A549 (cell line): ENCODE measurements at regions not wholly inside any gene's neighbourhood (a gene's known extent, or its start where the extent isn't known, plus 50 kb on each side); places are given as distances from the start of the nearest gene placed in this dataset.

Experiments used
- BHLHE40 ChIP-seq: IDR thresholded peaks from 2 replicates; pipeline ENCODE4 v1.6.1; 2012; ENCODE audit warnings: low read depth, low read length, inconsistent platforms
- CHD4 ChIP-seq: fragments of 200-600 bp; sonication (generic); IDR thresholded peaks from 2 replicates; pipeline ENCODE4 v1.6.1; 2016; ENCODE audit warnings: antibody characterized with exemption, mild to moderate bottlenecking, borderline replicate concordance
- HDAC2 ChIP-seq: fragments of 200-600 bp; sonication (generic); IDR thresholded peaks from 2 replicates; pipeline ENCODE4 v1.6.1; 2016
- POLR2A ChIP-seq: IDR thresholded peaks from 2 replicates; pipeline ENCODE4 v1.6.1; 2012; ENCODE audit warnings: mild to moderate bottlenecking, low read length
- RAD21 ChIP-seq, 2 experiments: fragments of >200 bp in 1 of 2; sonication (Bioruptor Twin) in 1 of 2; formaldehyde crosslinking in 1 of 2; IDR thresholded peaks in 1 of 2; conservative IDR thresholded peaks in 1 of 2; 2 replicates in 1 of 2; 3 replicates in 1 of 2; pipeline ENCODE4 v1.6.1; 2012 to 2018; ENCODE audit warnings: inconsistent platforms in 1 of 2
- RNF2 ChIP-seq: fragments of 200-600 bp; sonication (generic); IDR thresholded peaks from 2 replicates; pipeline ENCODE4 v1.6.1; 2016; ENCODE audit warnings: low read depth, mild to moderate bottlenecking, antibody characterized with exemption, moderate library complexity, borderline replicate concordance
- SMC3 ChIP-seq: fragments of >200 bp; sonication (Bioruptor Twin); formaldehyde crosslinking; IDR thresholded peaks from 3 replicates; pipeline ENCODE4 v1.6.1; 2018; ENCODE audit warnings: inconsistent platforms
- USF2 ChIP-seq: fragments of 450-650 bp; IDR thresholded peaks from 2 replicates; pipeline ENCODE4 v1.6.1; 2014; ENCODE audit warnings: antibody characterized with exemption
- TF ChIP-seq, protein P1 (sequence below): fragments of >200 bp; sonication (Bioruptor Twin); formaldehyde crosslinking; IDR thresholded peaks from 3 replicates; pipeline ENCODE4 v1.5.1; 2016

DNA sequence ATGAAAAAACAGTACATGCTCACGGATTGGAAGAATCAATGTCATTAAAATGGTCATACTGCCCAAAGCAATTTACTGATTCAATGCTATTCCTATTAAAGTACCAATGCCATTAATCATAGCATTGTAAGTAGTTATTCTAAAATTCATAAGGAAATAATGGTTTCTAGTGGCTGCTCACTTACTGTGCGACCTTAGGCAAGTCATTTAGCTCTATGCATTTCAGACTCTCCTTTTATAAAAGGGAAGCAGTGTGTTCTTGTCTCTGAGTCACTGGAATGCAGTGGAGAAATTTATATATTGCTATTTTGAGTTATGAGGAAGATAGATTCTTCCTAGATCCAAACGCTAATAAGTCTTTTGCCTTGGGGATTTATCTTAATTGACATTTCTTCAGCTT, 174.8 kb downstream of the KCNA4 start:
- TF ChIP-seq POLR2A: no peak
- no peak for TF ChIP-seq HDAC2
- TF ChIP-seq, protein P1, sequence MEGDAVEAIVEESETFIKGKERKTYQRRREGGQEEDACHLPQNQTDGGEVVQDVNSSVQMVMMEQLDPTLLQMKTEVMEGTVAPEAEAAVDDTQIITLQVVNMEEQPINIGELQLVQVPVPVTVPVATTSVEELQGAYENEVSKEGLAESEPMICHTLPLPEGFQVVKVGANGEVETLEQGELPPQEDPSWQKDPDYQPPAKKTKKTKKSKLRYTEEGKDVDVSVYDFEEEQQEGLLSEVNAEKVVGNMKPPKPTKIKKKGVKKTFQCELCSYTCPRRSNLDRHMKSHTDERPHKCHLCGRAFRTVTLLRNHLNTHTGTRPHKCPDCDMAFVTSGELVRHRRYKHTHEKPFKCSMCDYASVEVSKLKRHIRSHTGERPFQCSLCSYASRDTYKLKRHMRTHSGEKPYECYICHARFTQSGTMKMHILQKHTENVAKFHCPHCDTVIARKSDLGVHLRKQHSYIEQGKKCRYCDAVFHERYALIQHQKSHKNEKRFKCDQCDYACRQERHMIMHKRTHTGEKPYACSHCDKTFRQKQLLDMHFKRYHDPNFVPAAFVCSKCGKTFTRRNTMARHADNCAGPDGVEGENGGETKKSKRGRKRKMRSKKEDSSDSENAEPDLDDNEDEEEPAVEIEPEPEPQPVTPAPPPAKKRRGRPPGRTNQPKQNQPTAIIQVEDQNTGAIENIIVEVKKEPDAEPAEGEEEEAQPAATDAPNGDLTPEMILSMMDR: no peak
- TF ChIP-seq SMC3: no peak
- no peak for TF ChIP-seq BHLHE40
- no peak for TF ChIP-seq CHD4
- no peak for TF ChIP-seq RAD21 (conservative IDR thresholded peaks at IDR 0.05 in 1 of 2, IDR thresholded peaks at IDR 0.05 in 1 of 2)
- no peak for TF ChIP-seq RNF2
- no peak for TF ChIP-seq USF2
